ENCODE measurements at regions not wholly inside any gene's neighbourhood (a gene's known extent, or its start where the extent isn't known, plus 50 kb on each side); places are given as distances from the start of the nearest gene placed in this dataset.
A peak's percentile ranks its signal among the peaks of the same experiment; 100 is the strongest.

DNA sequence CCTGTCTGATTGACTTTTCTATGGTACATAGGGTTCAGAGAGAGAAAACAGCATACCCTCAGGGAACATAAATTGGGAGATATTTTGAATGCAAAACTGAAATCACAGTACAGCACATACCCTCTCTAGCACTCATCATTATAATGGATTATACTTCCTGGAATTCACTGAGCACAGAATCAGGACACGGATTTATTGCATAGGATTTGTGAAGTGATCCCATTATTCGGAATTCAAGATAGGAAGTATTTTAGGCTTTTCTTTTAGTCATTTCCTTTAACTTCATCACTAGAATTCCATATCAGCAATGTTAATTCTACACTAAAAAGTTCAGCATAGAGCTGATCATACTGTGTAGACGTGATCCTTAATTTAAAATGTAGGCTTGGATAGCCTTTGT, 407.0 kb downstream of the PID1 start:
- DNase-seq = no peak

DNA sequence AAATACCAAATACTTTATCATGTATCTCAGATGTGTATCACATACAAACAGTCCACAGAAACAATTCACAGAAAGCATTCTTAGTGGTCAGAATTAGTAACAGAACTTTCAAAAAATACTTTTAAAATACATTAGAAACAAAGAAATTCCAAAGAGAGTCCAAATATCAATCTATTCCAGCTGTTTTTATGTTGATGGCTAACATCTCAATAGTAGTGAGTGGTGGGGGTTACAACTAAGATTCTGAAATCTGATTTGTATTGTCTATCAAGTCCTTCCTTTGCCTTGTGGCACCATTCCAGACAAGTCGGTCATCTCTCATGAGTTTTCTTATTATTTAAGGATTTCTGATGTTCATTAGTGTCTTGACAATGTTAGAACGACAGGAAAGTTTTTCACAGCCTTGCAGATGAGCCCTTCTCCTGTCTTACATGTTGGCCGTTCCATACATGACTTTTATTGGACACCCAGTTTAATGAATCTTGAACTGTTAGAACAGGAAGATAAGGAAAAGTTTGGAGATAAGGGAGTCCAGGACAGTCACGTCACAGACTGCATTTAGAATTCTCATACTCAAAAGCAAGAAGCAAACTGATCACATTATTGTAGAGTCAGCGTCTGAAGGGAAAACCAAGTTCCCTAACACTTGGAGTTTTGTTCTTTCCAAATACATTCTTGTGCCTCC, 410.3 kb downstream of the PID1 start:
- peak in 2 of 3 donors; percentile 23 to 57 for DNase-seq

DNA sequence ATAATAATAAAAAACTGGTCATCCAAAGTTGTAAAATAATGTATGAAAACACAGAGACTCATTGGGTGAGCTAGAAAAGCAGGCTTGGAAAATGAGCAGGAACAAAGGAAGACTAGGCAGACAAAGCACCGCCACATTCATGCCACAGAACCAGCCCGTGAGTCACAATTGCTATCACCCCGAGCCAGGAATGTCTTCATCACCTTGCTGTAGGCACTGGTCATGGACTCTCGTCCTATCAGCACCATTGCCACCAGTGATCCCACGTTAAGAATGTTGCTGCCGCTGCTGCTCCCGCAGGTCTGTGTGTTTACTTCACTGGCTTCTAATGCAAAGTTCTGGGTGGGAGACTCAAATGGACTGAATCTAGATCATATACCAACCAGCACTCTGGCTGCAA, 417.9 kb downstream of the PID1 start:
- no peak for DNase-seq

DNA sequence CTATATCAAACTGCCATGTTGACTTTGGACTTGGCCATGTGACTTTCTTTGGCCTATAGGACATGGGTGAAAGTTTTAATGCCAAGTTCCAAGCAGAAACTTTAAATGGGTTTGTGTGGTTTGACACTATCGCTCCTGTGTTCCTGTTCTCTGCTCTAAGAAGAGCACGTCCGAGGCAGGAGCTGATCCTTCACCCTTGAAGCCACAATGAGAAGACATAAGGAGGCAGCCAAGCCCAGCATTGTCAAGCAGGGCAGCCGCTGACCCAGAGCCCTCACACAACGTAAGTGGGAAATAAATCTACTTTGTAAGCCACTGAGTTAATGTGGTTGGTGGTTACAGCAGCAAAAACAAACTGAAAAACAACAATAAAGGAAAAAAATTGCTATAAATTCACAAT, 422.4 kb downstream of the PID1 start:
- DNase-seq = no peak

DNA sequence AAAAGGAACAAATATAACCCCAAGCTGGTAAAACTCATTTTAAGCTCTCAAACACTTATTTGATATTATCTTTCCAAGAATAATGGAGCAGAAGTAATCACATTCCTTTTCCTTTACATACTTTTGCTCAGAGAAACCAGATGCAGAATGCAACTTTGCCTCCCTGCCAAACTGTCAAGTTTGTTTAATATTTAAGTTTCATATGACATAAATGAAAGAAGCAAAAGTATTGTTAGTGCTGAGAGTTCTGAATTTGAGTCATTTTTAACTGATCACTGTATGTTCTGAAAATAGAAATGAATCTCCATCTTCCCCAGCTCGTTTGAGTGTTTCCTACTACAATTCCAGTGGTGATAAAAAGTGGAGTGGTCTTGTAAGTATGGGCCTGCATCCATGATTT, 423.4 kb downstream of the PID1 start:
- DNase-seq = peak; percentile 58 to 79 (median 64)

DNA sequence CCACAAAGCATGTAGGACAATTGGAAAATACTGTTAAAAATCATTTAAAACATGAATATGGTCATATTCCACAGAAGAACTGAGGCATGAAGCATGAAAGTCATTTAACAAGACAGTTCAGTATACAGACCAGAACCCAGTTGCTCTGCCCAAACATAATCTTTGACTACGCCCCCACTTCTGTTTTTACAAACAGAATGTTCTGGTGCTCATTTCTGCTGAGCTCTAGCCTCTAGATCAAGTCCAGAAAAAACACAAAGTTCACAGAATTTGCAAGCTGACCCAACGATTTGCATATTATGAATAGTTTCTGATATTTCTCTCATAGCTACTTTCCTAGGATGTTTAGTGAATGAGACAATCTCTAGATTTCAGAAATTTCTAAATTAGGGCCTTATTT, 424.9 kb downstream of the PID1 start:
- no peak for DNase-seq

DNA sequence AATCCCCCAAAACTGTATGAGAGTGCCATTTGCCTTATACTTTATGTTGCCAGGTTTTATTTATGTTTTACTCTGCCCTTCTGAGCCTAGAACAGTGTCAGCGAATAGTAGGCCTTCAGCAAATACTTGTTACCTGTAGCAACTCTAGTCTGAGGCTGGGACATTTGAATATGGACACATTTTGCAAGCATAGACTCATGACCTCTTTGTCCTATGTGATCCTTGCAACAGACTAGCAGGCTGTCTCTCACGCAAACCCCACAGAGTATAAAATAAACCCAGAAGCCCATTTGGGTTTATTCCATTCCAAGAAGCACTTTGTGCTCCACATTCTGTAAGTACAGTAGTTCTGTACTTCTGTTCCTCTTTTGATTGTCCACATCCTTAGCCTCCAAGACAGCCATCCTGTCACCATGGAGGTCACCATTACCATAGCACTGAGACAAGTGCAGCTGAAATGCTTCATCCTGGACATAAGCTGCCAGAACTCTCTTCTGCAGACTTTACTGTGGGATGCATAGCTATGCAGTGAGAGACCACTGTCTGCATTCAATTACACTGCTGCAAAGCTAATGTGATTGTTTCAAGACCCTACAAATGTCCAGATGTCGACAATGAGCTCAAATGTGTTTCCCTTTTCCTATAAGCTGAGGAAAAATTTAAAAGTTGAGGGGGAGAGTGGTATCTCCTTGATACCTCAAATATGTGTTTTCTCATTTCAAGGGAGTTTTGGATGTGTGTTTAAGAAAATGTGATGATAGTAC, 425.7 kb downstream of the PID1 start:
- DNase-seq = peak; percentile 35 to 65 (median 44)

DNA sequence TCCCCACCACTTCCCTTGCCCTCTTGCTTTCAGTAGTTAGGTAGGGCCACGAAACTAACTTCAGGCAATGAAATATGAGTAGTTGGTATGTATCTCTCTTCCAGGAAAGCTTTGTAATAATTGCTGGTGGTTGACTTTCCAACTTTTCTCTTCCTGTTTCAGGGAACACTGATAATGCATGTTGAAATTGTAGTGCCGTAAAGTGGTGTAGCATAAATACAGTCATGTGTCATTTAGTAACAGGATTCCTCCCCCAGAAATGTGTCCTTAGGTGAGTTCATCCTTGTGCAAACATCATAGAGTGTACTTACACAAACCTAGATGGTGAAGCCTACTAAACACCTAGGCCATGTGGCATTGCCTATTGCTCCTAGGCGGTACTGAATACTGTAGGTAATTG, 429.2 kb downstream of the PID1 start:
- DNase-seq = no peak

DNA sequence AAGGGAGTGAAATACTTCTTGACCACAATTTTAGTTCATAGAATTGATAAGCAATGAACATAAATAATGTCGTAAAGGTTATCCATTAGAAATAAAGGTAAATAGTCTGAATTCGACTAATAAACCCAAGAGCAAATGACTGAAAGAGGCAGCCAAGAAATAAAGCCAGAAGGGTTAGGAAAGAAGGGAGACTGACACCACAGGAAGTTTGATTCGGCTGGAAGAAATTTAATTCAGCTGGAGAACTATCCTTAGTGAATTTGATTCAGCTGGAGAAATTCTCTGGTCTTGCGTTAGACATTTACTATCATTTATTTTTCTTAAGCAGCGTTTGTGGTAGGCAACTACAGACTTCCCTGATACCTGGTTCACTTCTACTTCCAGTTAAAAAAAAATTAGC, 429.6 kb downstream of the PID1 start:
- peak in 1 of 3 donors; percentile 36 for DNase-seq

DNA sequence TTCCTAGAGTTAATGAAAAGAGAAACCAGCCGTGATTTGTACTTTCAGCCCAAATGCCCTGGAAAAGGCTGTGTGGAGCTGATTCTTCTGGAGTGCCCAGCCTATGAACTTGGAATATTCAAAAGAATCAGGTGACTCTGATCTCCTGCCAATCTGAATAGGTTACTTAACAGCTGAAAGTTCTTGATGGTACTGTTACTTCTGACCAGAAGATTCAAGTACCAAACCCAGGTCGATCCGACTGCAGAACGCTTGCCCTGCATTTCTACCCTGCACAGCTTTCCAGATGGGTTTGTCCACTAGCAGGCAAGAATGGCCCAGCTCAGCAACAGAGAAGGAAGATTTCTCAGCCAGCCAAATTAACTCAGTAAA, 430.4 kb downstream of the PID1 start:
- no peak for DNase-seq

DNA sequence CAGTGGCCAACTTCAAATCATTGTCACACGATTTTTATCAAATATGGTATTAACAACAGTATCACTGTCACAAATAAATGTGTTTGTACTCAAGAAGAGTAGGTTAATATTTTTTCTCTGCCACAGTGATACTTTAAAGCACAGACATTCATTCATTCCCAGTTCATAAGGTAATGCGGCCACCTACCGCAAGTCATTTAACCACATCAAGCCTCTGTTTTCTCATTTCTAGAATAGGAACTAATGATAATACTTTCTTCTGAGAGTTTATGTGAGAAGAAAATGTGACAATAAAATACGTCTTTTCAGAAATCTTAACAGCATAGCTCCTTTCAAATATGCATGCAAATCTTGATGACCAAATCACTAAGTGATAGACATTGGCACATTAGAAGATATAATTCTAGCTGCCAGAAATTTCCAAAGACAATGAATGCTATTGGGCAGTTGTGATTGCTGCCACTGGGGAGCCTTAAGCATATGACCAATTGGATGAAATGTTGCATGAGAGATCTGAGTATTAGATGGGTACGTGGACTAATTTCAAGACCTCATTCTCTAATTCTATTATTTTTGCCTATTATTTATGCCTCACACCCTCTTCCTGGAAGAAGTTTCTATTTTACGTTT, 430.9 kb downstream of the PID1 start:
- no peak for DNase-seq

DNA sequence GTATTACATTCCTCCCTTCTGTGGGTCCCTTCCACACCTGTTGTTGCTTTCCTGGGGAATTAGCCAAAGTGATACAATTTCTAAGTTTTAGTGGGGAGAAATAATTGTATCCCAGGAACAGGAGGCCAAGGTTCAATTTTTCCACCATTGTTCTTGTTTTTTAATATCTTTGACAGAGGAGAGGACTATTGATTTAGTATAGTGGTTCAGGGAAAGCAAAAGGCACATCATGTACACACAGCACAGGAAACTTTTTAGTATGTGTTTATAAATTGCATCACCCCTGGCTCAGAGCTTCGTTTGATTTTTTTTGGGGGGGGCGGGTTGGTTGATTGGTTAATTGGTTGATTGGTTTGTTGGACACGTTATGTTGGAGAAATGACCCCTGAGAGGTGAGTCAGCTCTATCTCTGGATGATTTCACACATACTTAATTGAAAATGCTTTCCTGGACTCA, 431.6 kb downstream of the PID1 start:
- peak; percentile 44 to 70 (median 44) for DNase-seq

DNA sequence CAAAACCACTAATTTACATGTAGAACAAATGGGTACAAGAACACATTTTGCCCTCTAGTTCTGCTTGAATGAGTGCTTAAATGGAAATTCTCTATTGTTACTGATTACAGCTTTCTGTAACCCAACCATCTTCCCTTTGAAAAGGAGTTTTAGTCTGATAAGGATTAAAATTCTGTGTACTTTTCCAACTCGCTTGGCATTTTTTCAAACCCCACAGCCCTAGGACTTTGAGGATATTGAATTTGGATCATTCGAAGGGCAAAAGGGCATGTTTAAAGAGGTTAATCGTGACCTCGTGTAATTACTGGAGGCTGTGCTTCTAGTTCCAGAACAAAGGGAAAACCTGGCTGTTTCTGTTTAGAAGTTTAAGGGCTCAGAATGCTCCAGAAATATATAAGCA, 432.3 kb downstream of the PID1 start:
- DNase-seq = no peak

DNA sequence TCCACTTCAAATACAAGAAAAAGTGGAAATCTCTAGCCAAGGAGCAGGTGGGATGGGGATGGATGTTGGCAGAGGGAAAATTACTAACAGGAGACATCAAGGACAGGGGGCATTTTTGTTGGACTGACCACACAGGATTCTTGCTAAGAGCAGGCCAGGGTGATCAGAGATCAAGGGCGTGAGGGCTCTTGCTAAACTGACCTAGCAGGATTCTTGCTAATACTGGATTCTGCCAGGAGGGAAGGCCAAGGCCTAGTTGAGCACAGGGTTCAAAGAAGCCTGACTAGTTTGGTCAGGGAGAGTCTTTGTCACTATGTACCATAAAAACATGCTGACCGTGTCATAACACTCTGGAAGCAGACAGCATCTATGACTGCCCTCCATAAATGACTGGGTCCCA, 442.7 kb downstream of the PID1 start:
- no peak for DNase-seq

DNA sequence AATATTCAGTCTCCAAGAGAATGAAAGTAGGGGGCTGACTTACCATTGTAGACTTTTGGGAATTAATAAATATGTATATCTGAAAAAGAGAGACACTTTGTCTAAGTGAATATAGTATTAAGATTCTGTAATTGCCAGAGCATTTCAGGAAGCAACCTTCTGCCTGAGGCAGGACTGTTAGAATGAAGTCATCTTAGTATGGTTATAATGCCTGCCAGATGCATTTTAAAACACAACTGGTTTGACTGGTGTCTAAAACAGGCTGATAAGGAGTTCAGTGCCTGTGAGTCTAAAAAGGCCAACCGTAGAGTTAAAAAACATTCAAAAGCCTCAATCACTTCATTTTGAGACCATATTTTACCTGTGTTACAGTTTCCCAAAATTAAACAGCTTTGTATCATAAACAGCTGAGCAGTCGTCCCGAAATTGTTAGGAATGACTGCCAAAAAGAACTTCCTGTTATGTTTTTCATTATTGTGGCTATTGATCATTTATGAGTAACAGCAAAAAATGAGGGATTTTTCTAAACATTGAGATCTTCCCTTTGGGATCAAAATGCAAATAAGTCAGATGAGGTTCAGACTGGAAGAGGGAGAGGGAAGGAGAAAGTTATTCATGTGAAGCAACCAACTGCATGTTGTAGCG, 443.9 kb downstream of the PID1 start:
- peak in 2 of 3 donors; percentile 60 to 81 for DNase-seq

DNA sequence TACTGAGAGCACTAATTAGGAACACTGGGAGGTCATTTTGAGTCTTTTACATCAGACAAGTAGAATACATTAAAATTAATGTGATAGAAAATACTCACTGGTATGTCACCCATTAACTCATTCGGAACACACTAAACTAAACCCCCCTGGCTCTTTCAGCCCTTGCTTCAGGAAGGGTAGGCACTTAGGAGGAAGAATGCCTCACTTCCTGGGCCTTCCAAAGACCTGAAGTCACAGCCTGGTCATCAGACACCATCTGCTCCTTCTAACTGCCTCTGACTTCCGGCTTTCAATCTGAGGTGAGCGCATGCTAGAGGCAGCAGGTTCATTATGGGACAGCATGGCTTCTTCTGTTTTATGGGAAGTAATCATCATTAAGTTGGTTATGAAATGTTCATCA, 451.4 kb downstream of the PID1 start:
- DNase-seq = no peak

DNA sequence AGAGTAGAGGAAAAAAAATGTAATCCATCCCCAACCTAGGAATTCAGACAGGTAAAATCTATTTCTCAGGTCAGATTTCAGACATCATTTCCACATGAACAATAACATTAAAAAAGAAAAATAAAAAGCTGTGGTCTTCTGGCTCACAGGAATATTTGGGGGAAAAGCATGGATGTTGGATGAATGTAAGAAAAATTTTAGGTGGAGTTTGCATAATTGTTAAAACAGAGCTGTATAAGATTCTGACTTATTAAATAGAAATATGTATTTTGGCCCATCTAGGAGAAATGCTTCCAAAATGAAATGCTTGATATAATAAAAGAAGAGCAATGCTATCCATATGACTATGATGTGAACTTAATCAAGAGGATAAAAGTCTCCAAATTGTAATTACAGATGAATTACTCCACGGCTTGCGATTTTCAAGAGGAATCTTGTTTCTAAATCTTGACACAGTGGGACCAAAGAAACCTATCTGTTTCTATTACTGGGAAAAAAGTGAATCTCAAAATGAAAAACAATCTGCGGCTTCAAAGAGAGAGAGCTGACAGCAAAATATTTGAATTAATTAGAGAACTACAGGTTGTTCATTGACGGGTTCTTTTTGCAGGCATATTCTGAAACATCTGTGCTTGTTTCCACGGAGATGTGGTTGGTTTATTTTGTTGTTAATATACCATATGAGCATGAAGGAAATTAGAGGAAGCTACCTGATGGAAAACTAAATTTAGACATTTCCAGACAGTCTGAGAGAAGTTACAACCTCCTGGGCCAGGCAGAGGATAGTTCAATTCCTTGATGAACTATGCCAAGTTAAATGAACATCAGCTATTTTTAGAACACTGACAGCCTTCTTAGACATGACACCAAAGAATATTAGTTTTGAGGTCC, 468.7 kb downstream of the PID1 start:
- peak in 2 of 3 donors; percentile 42 to 63 for DNase-seq

DNA sequence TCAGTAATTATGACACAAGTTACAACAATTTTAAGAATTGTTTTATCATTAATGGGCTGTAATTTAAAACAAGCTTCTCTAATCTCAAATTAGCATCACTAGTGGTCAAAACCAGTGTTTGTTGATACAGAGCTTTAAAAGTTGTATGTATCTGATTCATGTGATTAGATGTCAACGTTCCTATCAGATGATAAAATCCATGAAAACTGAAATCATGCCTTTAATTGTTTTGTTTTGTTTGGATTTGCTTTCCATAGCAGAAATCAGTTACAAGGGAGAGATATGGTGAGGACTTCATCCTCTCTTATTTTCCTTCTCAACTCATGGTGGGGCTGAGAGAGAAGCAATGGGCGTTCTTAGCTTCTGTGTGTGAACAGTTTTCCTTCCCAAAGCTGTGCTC, 469.6 kb downstream of the PID1 start:
- DNase-seq = no peak

DNA sequence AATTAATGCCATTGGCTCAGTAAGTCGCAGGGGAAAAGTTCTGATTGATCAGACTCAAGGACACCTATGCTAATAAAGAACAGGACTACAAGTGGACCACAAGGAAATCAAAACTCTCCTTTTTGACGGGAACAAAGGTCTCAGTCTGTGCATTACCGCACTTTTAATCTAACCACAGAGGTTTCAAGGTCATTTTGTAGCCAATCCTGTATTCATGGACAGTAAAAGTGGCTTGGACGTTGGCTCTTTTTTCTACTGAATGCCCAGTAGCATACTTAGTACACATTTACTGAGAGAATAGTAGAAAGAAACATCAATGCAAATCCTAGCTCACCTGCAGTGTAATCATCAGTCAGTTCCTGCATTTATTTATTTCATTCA, 471.9 kb downstream of the PID1 start:
- DNase-seq = peak in 1 of 3 donors; percentile 47

DNA sequence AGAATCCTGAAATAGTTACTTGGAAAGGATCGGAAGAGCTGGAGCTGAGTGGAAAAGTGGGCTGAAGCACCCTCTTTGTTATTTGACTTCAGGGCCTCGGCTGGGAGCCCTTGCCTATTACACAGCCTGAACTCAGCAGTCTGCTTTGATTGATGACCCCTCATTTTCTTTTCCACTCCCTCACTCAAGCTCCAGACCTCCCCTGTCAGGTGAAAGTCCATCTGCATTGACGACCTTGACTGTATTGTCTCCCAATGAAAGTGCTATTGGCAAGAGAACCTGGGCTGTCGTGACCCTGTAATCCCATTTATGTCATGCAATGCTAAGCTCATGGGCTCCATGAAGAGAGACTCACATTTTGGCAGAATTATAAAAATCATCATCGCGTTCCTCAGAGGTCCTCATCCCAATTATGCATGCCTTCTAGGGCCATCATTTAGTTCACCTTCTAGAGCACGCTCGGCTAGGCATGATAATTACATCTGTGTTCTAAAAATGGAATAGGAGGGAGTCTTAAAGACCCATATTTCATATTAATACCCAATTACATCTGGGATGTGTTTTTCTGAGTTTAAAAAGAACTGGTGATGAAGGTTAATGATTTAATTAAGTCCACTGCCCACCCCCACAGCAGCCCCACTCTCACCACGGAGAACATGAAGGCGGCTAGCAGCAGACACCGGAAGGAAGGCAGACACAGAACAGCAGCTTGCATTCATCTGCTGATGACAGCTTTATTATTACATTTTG, 472.5 kb downstream of the PID1 start:
- peak in 2 of 3 donors; percentile 60 to 63 for DNase-seq

DNA sequence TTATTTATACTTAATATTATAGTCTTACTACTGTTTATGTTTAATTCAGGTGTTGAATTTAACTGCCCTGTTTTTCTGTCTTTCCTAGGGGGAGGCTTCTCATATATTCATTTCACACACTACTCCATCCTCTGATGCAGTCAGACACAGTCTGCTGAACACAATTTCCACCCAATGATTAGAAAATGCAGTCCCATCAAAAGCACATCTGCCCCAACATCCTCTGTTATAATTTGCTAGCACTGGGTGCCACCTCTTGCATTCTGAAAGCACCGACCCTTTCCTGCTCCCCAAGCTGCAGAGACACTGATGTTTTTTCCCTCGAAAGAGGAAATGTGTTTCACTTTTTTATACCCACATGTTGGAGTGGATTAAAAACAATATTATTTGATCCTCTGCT, 474.7 kb downstream of the PID1 start:
- DNase-seq = no peak
